ENCODE measurements at regions not wholly inside any gene's neighbourhood (a gene's known extent, or its start where the extent isn't known, plus 50 kb on each side); places are given as distances from the start of the nearest gene placed in this dataset.

DNA sequence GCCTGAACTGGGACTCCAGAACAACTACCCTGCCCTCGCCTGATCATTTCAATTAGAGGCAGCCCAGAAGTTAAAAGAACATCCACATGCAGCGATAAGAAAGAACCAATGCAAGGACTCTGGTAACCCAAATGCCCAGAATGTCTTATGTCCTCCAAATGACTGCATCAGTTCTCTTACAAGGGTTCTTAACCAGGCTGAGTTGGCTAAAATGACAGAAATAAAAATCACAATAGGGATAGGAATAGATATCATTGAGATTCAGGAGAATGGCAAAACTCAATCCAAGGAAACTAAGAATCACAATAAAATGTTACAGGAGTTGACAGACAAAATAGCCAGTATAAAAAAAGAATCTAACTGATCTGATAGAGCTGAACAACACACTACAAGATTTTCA lies 80.1 kb upstream of the PTGFR start:
- Mint-ChIP-seq H3K4me1 (ENCODE audit: low read depth in 2 of 2) (no peaks in the 10 kb centered on the region), H3K27ac (no peak overlapping the region), H3K9me3 (peaks cover 19% of the 10 kb centered on the region), H3K36me3 (peaks cover 7% of the 10 kb centered on the region), H3K27me3 (no peaks in the 10 kb centered on the region), H3K4me3 (no peak overlapping the region)
- DNase-seq (ENCODE audit: low spot score) (no peak), ATAC-seq (no peak)

DNA sequence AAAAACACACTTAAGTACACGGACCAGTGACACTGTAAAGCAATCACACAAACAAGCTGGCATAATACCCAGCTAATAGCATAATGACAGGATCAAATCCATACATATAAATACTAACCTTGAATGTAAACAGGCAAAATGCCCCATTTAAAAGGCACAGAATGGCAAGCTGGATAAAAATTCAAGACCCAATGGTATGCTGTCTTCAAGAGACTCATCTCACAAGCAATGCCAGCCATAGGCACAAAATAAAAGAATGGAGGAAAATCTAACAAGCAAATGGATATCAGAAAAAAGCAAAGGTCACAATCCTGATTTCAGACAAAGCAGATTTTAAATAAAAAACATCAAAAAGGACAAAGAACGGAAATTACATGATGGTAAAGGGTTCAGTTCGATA lies 79.1 kb upstream of the PTGFR start:
- DNase-seq (ENCODE audit: low spot score) (no peak), ATAC-seq (no peak)
- Mint-ChIP-seq H3K27me3 (no peaks in the 10 kb centered on the region), H3K9me3 (peaks cover 19% of the 10 kb centered on the region), H3K4me1 (ENCODE audit: low read depth in 2 of 2) (no peaks in the 10 kb centered on the region), H3K4me3 (no peak overlapping the region), H3K36me3 (peaks cover 7% of the 10 kb centered on the region), H3K27ac (no peak overlapping the region)

DNA sequence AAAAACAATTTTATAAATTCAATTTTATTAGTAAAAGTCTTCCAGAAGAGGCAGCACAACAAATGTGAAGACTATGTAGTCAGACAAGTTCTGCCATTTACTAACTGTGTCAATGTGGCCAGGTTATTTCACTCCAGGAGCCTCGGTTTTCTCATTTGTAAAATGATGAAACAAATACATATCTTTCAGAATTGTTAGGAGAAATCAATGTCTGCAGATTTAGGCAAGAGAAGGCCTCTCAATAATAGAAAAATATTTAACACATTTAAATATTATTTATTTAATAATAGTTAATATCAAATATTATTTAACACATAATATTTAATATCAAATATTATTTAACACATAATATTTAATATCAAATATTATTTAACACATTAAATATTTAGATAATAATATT lies 75.6 kb upstream of the PTGFR start:
- Mint-ChIP-seq H3K4me3 (no peak overlapping the region), H3K27ac (no peak overlapping the region), H3K9me3 (peaks cover 19% of the 10 kb centered on the region), H3K27me3 (no peaks in the 10 kb centered on the region), H3K36me3 (peaks cover 7% of the 10 kb centered on the region), H3K4me1 (ENCODE audit: low read depth in 2 of 2) (no peaks in the 10 kb centered on the region)
- no peak for ATAC-seq
- no peak for DNase-seq (ENCODE audit: low spot score)

DNA sequence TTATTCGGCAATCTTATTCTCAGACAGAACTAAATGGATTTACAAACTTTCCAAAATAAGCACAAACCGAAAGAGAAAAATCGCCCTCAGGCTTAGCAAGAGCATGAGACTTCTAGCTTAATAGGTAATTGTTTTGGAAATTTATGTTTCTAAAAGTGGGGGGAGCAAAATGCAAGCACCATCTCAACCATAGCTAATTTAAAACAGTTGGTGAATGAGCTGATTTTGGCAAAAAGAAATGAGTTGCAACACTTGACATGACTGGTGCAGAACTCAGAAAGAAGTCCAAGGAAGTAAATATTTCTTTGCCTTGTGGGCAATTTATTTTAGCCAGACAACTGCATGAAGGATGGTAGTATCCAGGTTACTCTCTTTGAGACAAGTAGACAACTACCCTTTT lies 71.5 kb upstream of the PTGFR start:
- ATAC-seq = no peak

DNA sequence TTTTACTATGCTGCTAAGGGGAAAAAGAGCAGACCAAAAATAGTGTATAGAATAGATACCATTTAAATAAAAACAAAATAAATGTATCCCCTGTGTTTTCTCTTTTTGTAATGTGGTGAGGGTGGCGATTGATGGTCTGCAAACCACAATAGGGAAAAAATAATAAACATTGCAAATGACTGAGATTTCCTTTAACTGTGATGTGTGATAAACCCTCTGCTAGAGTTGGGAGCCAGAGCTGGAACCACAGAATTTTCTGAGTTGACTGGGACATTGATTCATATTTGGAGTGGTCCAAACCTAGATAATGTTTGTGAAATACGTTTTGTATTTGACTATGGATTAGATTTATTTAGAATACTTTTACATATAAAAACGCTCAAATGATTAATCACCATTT lies 70.6 kb upstream of the PTGFR start:
- ATAC-seq (no peak), DNase-seq (ENCODE audit: low spot score) (no peak)
- Mint-ChIP-seq H3K36me3 (no peaks in the 10 kb centered on the region), H3K27ac (no peak overlapping the region), H3K4me1 (ENCODE audit: low read depth in 2 of 2) (no peaks in the 10 kb centered on the region), H3K9me3 (peaks cover 6% of the 10 kb centered on the region), H3K4me3 (no peak overlapping the region), H3K27me3 (no peaks in the 10 kb centered on the region)

More for the DNA sequence above, 71.5 kb upstream of the PTGFR start:
- Mint-ChIP-seq H3K9me3 (peaks cover 4% of the 10 kb centered on the region), H3K4me3 (no peak overlapping the region), H3K27ac (no peak overlapping the region), H3K27me3 (no peaks in the 10 kb centered on the region), H3K36me3 (no peaks in the 10 kb centered on the region), H3K4me1 (ENCODE audit: low read depth in 2 of 2) (no peaks in the 10 kb centered on the region)
- DNase-seq (ENCODE audit: low spot score) = no peak

DNA sequence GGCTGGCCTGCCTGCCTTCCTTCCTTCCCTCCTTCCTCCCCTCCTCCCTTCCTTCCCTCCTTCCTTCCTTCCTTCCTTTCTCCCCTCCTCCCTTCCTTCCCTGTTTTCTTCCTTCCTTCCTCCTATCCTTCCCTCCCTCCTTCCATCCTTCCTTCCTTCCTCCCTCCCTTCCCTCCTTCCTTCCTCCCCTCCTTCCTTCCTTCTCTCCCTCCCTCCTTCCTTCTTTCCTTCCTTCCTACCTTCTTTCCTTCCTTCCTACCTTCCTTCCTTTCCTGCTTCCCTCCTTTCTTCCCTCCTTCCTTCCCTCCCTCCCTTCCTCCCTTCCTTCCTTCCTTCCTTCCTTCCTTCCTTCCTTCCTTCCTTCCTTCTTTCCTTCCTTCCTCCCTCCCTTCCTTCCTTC lies 70.1 kb upstream of the PTGFR start:
- H3K9me3 Mint-ChIP-seq = peaks cover 6% of the 10 kb centered on the region
- H3K4me3 Mint-ChIP-seq = no peak overlapping the region
- H3K27me3 Mint-ChIP-seq = no peaks in the 10 kb centered on the region
- ATAC-seq (no peak), DNase-seq (ENCODE audit: low spot score) (no peak)
- no peak overlapping the region for H3K27ac Mint-ChIP-seq
- no peaks in the 10 kb centered on the region for H3K36me3 Mint-ChIP-seq
- H3K4me1 Mint-ChIP-seq (ENCODE audit: low read depth in 2 of 2) = no peaks in the 10 kb centered on the region

DNA sequence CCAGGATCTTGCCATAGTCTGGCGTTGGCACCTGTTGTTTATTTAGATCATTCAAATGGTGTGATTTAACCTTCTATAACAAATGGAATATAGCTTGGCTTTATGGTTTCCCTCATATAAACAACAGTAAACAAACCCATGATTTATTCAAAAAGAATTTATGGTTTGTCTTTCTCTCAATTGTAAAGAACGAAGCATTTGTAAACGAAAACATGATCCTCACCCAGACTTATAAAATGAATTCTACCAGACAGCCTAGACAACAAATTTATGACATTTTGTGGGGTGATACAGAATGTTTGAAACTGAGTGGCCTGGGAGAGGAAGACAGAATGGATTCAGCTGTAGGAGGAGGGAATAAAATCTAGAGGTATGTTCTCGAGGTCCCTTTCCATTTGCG lies 66.1 kb upstream of the PTGFR start:
- no peak overlapping the region for H3K27ac Mint-ChIP-seq
- DNase-seq (ENCODE audit: low spot score) (no peak), ATAC-seq (no peak)
- no peak overlapping the region for H3K4me3 Mint-ChIP-seq
- no peaks in the 10 kb centered on the region for H3K27me3 Mint-ChIP-seq
- H3K36me3 Mint-ChIP-seq = no peaks in the 10 kb centered on the region
- H3K9me3 Mint-ChIP-seq = peaks cover 12% of the 10 kb centered on the region
- H3K4me1 Mint-ChIP-seq (ENCODE audit: low read depth in 2 of 2) = no peaks in the 10 kb centered on the region

DNA sequence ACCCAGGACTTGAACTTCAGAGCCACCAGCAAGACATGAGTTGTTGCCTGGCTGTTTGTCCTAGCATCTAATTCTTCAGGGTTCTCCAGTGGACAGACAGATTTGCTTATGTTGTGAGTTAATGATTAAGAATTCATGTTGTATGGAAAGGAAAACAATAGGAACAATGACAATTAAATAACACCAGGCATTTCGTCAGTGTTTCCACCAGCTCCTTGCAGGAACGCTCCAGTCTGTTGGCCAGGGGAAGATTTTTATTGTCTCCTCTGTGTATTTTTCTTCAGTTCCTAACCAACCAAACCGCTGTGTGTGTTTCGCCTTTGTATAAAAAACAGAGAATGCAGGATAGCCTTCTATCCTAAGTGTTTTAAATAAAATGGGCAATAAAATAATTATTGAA lies 64.4 kb upstream of the PTGFR start:
- Mint-ChIP-seq H3K9me3 (peaks cover 9% of the 10 kb centered on the region), H3K27ac (no peak overlapping the region), H3K36me3 (no peaks in the 10 kb centered on the region), H3K27me3 (no peaks in the 10 kb centered on the region), H3K4me1 (ENCODE audit: low read depth in 2 of 2) (no peaks in the 10 kb centered on the region), H3K4me3 (no peak overlapping the region)
- ATAC-seq (no peak), DNase-seq (ENCODE audit: low spot score) (no peak)

DNA sequence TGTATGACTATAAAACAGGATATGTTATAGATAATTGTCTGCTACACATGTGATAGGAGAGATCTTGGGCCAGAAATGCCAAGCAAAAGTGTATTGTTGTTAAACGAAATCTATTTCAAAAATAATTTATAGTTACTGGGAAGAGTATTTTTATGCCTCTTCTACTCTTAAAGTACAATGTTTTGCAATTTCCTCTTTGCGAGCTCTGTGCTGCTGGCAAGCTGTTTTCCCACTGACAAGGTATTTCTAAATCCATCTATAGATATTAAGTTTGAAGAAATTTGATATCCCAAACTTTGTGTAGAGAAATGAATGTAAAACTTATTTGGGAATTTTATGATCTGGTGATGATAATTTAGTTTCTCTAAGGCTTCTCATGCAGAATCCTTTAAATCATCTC lies 63.3 kb upstream of the PTGFR start:
- H3K27ac Mint-ChIP-seq = no peak overlapping the region
- no peak overlapping the region for H3K4me3 Mint-ChIP-seq
- ATAC-seq (no peak), DNase-seq (ENCODE audit: low spot score) (no peak)
- no peaks in the 10 kb centered on the region for H3K27me3 Mint-ChIP-seq
- H3K36me3 Mint-ChIP-seq = peaks cover 6% of the 10 kb centered on the region
- peaks cover 16% of the 10 kb centered on the region for H3K9me3 Mint-ChIP-seq
- no peaks in the 10 kb centered on the region for H3K4me1 Mint-ChIP-seq (ENCODE audit: low read depth in 2 of 2)

DNA sequence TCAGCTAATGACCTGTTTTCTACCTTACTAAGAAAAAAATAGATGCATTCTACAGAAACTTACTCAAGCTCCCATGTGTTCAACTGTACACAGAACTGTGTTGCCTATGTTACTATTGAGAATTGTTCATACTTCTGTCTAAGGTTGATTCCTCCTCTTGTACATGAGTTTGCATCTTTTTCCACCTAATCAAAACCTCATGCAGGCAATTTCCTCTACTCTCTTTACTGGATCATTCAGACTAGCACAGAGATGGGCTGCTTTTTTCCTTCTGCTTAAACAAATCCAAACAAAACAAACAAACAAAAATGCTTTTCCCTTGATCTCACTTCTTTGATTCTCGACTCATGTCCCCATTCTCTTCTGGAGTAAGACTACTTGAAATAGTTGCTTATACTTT lies 58.8 kb upstream of the PTGFR start:
- Mint-ChIP-seq H3K27ac (no peak overlapping the region), H3K4me1 (ENCODE audit: low read depth in 2 of 2) (no peaks in the 10 kb centered on the region), H3K4me3 (no peak overlapping the region), H3K9me3 (peaks cover 18% of the 10 kb centered on the region), H3K27me3 (no peaks in the 10 kb centered on the region), H3K36me3 (peaks cover 6% of the 10 kb centered on the region)
- DNase-seq (ENCODE audit: low spot score) = no peak
- ATAC-seq = no peak

DNA sequence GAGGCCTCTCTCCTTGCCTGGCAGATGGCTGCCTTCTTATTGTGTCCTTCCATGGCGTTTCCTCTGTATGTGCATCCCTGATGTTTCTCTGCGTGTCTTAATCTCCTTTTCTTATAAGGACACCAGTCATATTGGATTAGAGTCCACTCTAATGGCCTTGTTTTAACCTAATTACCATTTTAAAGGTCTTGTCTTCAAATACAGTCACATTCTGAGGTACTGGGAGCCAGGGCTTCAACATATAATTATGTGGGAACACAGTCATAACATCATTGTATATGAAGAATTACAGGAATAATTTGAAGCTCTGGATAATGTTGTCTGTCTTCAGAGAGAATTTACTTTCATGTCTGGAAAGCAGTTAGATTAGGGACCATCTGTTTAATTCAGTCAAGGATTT lies 56.4 kb upstream of the PTGFR start:
- Mint-ChIP-seq H3K27ac (no peak overlapping the region), H3K4me3 (no peak overlapping the region), H3K36me3 (peaks cover 6% of the 10 kb centered on the region), H3K4me1 (ENCODE audit: low read depth in 2 of 2) (no peaks in the 10 kb centered on the region), H3K27me3 (no peaks in the 10 kb centered on the region), H3K9me3 (peaks cover 23% of the 10 kb centered on the region)
- no peak for DNase-seq (ENCODE audit: low spot score)
- ATAC-seq = no peak

DNA sequence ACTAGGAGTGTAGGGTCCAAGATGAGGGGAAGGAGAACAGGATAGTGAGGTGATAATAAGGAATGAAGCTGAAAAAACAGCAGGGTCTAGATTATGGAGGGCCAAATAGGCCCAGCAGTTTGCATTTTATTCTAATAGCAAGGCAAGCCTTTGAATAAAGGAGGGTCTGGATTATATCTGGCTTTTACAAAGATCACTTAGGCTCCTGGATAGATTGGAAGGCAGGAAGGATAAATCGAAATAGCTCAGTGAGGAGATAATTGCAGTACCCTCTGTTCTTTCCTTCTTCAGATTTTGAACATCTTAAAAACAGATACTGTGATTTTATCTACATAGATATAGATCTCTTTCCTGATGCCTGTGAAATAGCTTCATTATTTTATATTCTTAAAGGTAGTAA lies 53.8 kb upstream of the PTGFR start:
- H3K36me3 Mint-ChIP-seq = peaks cover 4% of the 10 kb centered on the region
- DNase-seq (ENCODE audit: low spot score) = no peak
- no peak for ATAC-seq
- no peak overlapping the region for H3K4me3 Mint-ChIP-seq
- H3K27me3 Mint-ChIP-seq = no peaks in the 10 kb centered on the region
- no peak overlapping the region for H3K27ac Mint-ChIP-seq
- H3K9me3 Mint-ChIP-seq = peaks cover 26% of the 10 kb centered on the region
- no peaks in the 10 kb centered on the region for H3K4me1 Mint-ChIP-seq (ENCODE audit: low read depth in 2 of 2)

DNA sequence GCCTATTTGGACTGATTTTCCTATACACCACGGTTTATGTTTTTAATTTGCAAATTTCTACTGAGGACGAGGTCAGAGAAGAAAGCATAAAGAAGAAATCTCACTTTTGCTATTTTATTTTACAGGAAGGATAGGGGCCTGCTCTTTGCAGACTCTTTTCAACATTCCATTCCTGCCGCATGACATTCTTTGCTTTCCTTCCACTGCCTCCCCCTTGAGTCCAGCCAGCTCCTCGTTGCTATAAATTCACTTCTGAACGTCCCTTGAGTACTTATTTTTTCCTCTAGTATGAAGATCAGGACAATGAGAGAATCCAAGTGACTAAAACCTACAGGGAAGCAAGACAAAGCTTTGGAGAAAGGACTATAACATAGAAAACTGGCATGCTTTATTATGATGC lies 53.4 kb upstream of the PTGFR start:
- H3K4me3 Mint-ChIP-seq = no peak overlapping the region
- H3K27ac Mint-ChIP-seq = no peak overlapping the region
- no peak for DNase-seq (ENCODE audit: low spot score)
- no peaks in the 10 kb centered on the region for H3K4me1 Mint-ChIP-seq (ENCODE audit: low read depth in 2 of 2)
- H3K27me3 Mint-ChIP-seq = no peaks in the 10 kb centered on the region
- no peak for ATAC-seq
- no peaks in the 10 kb centered on the region for H3K36me3 Mint-ChIP-seq
- peaks cover 22% of the 10 kb centered on the region for H3K9me3 Mint-ChIP-seq

DNA sequence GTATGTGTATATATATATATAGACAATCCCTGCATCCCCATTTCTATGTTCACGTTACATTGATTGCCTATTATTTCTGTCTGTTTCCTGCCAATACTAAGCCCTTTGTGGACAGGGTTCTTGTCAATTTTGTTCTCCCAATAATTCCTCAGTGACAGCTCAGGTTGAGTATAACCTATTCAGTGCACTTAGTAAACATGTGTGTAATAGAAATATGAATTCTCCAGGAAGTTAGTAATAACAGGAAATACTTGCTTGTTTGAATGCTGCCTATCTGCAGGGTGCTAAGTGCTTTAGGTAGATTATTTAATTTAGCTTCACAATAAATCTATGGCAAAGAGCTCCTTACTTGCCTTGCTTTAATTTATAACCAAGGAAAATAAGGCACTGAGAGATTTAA lies 52.8 kb upstream of the PTGFR start:
- DNase-seq (ENCODE audit: low spot score) = no peak
- Mint-ChIP-seq H3K4me3 (no peak overlapping the region), H3K27me3 (no peaks in the 10 kb centered on the region), H3K27ac (no peak overlapping the region), H3K9me3 (peaks cover 20% of the 10 kb centered on the region), H3K36me3 (no peaks in the 10 kb centered on the region), H3K4me1 (ENCODE audit: low read depth in 2 of 2) (no peaks in the 10 kb centered on the region)
- ATAC-seq = no peak

DNA sequence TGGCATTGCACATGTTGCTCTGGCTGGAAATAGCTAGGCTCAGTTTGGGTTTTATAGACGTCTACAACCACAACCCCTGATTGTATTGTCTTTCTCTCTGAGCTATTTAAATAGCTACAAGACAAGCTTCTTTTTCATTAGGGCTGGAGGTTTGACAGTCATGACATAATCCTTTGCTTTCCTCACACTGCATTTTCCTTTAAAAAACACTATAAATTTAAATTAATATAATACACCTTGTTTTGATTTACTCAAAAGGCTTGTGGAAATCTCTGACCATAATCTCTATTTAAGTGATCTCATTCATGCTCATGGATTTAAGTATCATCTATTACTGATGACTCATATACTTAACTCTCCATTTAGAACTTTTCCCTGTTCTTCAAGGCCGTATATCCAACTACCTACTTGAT lies 50.4 kb upstream of the PTGFR start:
- Mint-ChIP-seq H3K4me3 (no peak overlapping the region), H3K4me1 (ENCODE audit: low read depth in 2 of 2) (no peaks in the 10 kb centered on the region), H3K9me3 (peaks cover 17% of the 10 kb centered on the region), H3K36me3 (no peaks in the 10 kb centered on the region), H3K27me3 (no peaks in the 10 kb centered on the region), H3K27ac (no peak overlapping the region)
- ATAC-seq = no peak
- DNase-seq (ENCODE audit: low spot score) = no peak
